HG03064 (cell line): ENCODE measurements at regions not wholly inside any gene's neighbourhood (a gene's known extent, or its start where the extent isn't known, plus 50 kb on each side); places are given as distances from the start of the nearest gene placed in this dataset.
"Not testable (repeated sequence)": the region's sequence is repeated elsewhere in the genome, so short reads cannot be mapped to it uniquely, and the experiment has no call there.

Experiments used
- ATAC-seq: cut with Tn5 transposase; IDR thresholded peaks from one replicate; pipeline ENCODE4 v1.9.1; 2021; ENCODE audit warnings: low read depth; ENCODE audit not compliant: unreplicated experiment

DNA sequence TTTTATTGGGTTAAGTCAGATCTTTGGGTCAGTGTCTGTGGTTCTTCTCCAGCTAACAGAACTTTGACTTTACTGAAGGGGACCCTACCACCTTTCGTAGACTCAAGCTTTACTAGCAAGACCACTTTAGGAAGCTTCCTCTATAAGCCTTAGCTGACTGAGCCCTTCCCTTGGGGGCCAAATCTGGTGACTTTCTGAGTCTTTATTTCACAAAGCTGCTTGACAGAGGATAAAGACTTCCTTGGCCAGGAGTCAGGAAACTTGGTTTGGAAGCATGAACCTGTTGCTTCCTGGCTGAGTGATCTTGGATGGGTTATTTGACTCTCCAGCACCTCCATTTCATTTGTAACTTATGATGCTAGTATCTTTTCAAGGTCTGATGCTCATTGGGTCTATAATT is 466.7 kb downstream of the TYW1 start:
- ATAC-seq = no peak

DNA sequence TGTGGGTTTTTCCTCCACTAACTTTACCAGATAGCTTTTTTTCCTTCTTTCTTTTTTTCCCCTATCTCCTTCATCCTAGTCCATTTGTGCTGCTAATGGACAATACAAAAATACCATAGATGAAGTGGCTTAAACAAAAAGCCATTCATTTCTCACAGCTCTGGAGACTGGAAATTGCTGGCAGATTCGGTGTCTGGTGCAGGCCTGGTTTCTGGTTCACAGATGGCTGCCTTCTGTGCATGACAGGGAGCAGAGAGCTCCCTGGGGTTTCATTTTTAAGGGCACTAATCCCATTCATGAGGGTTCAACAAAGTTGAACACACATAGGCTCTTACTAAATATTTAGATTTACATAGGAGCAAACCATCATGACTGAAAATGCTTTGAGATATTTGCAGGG is 467.4 kb downstream of the TYW1 start:
- no peak for ATAC-seq

DNA sequence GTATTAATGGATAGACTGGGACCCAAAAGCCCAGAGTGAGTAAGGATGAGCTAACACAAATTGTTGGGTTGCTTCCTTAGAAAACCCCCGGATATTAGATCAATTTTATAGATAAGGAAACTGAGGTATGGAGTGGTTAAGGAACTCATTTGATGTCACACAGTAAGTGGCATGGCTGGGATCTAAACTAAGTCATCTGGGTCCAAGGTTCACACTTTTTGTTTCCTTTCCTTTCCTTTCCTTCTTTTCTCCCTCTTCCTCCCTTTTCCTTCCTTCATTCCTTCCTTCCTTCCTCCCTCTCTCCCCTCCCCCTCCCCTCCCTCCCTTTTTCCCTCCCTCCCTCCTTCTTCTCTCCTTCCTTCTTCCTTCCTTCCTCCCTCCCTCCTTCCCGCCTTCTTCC is 469.5 kb downstream of the TYW1 start:
- no peak for ATAC-seq

DNA sequence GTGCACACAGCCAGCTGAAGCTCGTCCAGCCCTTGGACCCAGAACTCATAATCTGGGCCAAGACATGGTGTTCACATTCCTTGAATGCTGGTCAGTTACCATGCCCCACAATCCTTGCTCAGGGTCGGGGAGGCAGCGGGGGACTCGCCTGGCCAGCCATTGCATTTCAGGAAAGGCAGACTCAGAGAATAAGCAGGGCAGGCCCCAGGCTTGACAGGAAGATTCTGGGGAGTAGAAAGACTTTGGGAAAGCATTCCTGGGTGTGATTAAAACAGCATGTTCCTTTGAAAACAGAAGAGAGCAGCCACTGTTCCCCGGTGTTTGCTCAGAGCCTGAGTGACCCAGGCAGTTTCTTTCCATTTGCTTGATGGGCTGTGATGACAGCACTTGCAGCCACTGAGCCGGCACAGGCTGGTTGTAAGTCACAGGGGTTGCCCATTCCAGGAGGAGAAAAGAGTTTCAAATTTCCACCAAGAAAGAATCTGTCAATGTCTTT is 473.7 kb downstream of the TYW1 start:
- no peak for ATAC-seq

DNA sequence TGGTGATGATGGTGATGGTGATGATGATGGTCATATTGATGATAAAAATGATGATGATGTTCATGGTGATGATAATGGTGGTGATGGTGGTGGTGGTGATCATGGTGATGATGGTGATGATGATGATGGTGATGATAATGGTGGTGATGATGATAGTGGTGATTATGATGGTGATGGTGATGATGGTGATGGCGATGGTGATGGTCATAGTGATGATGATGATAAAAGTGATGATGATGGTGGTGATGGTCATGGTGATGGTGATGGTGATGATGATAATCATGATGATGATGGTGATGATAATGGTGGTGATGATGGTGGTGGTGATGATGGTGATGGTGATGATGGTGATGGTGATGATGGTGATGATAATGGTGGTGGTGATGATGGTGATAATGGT is 478.7 kb downstream of the TYW1 start:
- no peak for ATAC-seq

DNA sequence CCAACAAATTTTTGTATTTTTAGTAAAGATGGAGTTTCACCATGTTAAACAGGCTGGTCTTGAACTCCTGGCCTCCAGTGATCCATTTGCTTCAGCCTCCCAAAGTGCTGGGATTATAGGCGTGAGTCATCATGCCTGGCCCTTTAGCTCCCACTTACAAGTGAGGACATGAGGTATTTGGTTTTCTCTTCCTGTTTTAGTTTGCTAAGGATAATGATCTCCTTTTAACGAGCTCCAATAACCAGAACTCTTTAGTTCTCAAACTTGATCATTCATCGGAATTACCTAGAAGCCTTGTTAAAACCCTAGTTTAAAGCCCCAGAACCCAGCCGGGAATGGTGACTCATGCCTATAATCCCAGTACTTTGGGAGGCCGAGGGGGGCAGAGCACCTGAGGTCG is 481.4 kb downstream of the TYW1 start:
- no peak for ATAC-seq

DNA sequence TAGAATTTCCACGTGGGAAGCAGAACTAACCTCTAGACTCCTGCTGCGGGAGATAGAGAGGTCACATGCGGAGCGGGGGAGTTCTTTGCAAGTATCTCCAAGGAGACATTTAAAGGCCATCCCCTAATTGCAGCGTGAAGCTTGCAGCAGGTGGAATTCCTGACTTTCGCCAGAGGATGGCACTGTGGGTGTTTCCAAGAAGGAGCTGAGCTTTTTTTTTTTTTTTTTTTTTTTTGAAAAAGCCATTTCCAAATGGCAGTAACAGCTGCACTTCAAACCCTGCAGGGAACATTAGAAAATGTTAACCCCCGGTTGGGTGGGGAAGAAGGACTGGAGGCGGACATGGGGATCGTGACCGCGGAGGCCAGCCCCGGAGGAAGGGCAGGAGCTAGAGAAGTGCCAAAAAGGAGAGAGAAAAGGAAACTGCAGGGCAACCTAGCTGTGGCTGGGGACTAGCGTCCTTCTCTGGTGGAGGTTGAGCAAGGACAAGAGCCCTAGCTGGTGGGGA is 487.7 kb downstream of the TYW1 start:
- no peak for ATAC-seq

DNA sequence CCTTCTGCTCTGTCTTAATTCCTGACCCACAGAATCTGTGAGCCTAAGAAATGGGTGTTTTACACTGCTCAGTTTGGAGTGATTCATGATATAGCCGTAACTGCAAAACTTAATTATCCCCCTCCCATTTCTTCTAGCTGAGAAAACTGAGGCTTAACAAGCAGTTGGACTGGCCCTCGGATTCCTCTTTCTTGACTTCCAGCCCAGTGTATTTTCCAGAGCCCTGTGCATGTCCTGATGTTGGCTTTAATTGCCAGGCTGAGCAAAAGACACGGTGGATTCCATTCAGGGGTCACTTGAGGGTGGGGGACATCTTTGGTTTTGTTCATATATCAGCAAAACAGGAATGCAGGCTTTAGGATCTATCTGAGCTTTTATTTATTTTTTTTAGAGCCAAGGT is 489.8 kb downstream of the TYW1 start:
- no peak for ATAC-seq

DNA sequence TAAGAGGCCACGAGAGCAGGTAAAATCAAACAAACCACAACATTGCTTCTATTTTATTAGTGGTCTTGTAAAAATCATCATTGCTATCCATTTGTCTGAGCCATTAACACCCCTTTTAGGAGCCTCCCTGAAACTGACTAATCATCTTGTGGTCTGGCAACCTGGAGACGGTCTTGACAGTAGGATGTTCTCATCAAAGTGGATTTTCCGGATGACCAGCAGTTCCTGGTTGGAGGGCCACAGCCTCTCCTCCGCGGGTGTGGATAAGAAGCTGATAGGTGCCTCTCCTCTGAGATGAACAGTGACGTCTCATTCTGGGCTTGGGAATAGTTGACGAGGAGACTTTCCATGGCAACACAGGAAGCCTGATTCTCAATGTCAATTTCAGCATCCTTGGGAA is 490.7 kb downstream of the TYW1 start:
- no peak for ATAC-seq

DNA sequence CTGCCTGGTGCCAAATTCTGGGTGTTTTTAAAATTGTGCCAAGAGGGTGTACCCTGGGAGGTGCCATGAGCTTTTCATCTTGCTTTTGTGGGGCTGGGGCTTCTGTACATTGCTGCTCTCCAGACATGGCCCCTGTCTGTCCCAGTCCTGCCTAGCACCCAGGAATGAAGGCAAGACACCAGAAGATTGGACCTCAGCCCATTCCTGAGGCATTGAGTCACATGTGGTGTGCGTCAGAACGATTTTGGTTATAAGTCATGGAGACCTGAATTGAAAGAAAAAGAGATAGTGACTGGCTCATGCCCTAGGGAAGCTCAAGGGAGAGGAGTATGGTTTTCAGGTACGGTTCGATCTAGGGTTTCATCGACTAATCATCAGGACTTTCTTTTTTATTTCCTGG is 493.2 kb downstream of the TYW1 start:
- no peak for ATAC-seq

DNA sequence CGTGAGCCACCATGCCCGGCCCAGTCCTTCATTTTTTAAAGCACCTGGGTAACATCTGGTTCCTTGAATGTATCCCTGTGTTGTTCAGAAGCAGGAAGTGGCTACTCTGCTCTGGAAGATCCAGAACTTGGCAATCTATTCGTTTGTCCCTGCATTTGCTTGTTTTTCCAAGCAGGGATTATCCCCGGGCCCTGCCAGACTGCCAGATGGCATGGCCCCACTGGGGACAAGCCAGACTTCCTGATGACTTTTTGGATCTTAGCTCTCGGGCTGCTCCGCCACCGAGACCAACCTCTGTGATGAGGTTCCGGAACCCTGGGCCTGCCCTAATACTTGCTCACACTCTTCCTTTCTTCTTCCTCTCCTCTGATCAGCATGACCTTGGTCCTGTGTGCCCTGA is 496.7 kb downstream of the TYW1 start:
- no peak for ATAC-seq

DNA sequence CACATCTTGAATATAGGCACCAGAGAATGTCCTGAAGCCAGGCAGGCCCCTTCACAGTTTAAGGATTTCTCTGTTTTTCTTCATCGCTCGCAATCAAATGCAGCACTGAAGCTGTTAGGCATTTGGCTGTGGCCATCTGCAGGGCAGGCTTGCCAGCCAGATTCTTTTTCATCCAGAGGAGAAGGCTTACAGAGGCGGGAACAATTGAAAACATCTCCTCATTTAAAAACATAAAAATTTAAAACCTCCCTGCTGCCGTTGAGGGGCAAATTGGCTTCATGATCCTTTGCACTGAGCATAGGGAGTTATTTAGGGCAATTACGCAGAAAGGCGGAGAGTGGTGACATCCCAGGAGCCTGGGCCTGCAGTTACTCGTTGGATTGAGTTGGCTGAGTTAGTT is 500.0 kb downstream of the TYW1 start:
- no peak for ATAC-seq

DNA sequence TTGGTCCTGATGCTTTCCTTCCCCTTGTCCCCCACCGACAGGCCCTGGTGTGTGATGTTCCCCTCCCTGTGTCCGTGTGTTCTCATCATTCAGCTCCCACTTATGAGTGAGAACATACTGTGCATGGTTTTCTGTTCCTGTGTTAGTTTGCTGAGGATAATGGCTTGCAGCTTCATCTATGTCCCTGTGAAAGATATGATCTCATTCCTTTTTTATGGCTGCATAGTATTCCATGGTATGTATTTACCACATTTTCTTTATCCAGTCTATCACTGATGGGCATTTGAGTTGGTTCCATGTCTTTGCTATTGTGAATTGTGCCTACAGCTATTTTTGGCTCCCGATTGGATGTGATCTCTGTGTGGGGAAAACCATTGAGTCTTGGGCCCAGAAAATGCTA is 501.3 kb downstream of the TYW1 start:
- not testable (repeated sequence) for ATAC-seq

DNA sequence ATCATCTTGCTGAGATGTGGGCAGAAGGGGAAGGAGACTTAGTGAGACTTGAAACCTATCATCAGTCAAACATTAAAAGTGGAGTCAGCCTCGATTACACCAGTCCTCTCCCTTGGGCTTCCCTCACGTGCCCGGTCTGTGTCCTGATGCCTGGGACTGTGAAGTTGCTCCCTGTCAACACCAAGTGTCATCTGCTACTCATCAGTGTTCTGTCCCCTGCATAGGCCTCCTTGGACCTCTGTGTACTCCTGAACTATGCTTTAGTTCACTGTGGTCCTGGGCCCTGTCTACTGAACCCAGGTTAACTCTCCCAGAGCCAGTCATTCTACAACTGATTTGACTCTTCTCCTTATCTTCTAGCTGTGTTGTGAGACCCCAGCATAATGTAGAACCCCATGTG is 506.3 kb downstream of the TYW1 start:
- ATAC-seq = no peak

DNA sequence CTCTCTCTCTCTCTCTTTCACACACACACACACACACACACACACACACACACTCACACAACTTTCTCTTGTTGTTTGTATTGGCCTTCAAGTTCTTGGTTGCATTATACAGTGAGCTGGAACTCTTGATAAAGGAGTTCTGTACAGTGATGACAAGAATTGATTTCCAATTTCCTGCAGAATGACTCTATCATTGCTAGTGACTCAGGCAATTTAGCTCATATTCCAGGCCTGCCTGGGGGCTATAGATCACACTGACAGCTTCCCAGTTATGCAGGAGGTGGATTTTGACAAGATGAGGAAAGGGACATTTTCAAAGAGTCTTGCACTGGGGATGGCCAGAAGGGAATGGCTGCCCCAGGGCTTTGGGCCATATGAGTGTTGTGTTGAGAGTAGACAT is 508.8 kb downstream of the TYW1 start:
- no peak for ATAC-seq

DNA sequence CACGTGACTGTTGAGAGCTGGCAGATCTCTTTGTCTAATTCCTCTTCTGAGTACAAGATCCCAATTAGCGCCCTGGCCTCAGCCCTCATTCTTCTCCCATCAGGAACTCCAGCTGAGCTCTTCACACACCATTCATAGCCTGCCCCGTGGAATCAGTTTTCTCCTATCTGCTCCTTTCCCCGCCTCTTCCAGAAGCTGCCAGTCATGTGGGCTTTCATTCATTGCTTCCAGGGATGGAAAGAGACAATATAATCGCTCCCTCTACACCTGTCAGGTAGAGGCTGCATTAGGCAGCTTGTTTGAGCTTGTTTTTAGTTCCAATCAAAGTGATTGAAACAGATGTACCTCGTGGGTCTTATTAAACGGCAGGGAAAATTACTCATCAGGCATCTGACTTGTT is 515.8 kb downstream of the TYW1 start:
- ATAC-seq = no peak

DNA sequence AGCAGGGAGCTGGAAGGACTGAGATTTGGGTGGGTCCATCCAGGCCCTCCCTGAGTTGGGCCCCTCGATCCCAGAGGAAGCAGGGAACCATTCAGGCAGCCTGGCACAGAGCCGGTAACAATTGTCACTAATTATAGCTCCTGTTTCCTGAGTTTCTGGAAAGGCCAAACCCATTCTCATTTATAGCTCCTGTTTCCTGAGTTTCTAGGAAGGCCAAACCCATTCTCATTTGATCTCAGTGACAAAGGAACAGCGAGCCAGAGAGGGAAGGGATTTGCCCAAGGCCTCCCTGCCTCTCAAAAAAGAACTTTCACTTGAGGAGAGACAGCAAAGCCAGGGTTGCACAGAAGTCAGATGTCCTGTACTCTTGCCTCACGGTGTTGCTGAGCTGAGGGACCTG is 521.9 kb downstream of the TYW1 start:
- no peak for ATAC-seq

DNA sequence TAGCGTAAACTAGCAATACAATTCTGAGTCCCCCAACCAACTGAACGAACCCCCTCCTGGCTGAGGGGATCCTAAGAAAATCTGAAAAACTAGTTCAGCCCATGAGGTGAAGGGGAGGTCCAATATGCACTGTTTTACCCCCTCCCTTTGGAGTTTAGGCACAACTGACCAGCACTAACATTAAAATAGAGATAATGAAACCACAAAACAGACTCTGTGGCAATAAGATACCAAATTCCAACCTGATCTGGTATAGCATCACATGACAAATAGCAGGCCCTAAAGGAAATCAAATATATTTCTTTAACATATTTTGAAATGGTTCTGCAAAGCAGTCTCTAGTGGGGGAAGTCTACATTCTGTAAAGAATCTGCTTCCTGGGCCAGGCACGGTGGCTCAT is 522.5 kb downstream of the TYW1 start:
- ATAC-seq = no peak

DNA sequence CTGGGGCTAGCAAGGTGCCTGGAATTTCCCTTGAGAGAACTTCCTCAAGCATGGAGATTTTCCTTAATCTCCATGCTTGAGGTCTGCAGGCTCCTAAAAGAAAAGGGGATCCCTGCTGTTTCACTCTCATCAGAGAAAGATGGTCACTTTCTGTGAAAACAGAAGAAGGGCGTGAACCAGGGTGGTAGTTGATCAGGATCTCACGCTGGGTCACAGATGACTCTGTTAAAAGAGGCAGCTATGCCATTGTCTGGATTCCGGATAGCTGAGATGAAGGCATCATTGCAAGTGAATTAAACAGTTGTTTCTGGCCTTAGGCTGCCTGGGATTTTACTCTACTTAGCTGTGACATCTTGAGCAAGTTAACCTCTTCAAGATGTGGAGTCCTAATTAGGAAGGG is 525.9 kb downstream of the TYW1 start:
- ATAC-seq = no peak

DNA sequence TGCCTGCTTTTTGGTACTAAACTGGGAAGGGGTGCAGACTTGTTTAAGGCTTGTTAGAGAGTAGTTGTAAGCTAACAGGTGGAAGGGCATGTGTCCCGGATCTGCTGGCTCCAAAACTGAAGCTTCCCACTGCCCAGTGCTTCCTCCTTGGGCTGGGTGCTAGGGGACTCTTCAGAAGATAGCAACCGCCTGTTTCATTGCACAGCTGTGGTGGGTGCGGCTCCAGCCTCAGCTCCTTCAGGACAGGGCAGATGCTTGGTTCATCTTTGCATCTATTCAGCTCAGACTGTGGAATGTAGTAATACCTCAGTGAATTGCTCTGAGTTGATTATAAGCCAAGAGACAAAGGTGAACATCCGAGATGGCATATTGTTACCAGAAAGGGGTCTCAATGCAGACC is 527.1 kb downstream of the TYW1 start:
- ATAC-seq = no peak

DNA sequence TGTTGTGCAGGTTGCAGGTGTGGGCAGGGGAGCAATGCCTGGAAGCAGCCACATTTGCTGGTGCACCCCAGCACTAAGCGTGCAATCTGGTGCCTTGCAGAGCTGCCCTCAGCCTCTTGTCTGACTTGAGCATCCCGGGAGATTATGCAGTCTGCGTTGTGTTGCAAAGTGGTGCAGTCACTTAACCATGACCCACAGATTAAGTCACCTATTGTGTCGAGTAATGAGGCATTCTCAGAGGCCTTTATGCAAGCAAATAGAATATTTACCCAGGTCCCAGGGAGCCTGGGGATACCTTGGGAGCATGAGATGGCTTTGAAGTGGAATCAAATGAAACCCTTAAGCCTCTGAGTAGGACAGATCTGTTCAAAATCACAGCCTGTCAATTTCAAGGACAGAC is 529.0 kb downstream of the TYW1 start:
- no peak for ATAC-seq

DNA sequence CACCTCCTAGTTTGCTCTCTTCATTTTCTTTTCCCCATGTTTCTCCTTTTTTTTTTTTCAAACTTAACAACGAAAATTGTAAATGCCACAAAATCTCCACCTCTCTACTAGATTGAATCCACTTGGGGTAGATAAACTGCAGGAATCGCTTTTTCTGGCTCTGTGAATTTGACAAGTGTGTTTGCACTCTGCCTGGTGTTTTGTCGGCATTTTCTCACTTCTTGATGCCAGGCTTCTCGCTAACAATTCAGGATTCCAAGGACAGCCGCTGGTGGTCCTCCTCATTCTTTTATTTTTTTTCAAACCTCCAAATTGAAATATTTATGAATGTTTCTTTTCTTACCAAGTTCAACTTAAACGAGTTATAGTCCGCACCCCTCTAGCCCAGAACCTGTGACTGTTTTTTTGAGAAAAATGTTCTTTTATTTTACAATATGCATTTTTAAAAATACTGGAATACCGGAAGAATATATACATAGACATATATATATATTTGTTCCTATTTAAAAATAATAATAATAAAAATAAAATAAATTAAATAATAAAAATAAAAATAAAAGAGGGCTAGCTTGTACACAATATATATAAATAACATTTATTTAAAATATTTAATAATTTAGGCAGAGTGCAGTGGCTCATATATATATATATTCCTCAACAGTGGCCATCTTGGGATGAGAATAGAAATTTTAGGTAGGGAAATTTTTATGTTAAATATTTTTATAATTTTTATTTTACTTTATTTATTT is 538.8 kb downstream of the TYW1 start:
- no peak for ATAC-seq

DNA sequence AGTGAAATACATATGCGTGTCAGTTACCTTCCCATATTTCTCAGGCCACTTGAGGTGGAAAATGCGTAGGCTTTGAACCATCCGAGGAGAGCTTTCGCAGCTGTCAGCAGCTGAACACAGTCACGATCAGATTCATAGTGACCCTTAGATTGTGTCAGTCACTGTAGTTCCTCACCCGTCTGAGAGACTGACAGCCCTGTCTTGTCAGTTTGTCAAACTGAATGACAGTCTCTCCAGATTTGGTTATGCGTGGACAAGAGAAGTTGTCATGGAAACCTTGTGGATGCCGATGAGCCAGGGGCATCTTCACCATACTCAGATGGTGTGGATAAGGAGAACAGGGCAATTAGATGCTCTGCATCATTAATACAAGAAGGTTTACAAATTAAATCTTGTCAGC is 546.3 kb downstream of the TYW1 start:
- ATAC-seq = no peak
